HEK293 (cell line): ENCODE measurements at regions not wholly inside any gene's neighbourhood (a gene's known extent, or its start where the extent isn't known, plus 50 kb on each side); places are given as distances from the start of the nearest gene placed in this dataset.

Experiments
- CTCF ChIA-PET: fragments of 350-600 bp; formaldehyde crosslinking; extraction: SDS; loops from one replicate; lab custom pipeline; 2021; ENCODE audit warnings: antibody characterized with exemption; lab: Yijun Ruan, JAX
- POLR2A ChIA-PET: fragments of 300-600 bp; formaldehyde crosslinking; extraction: SDS; loops from one replicate; lab custom pipeline; 2020; ENCODE audit warnings: antibody characterized with exemption, inconsistent platforms; lab: Yijun Ruan, JAX
- H3K27ac ChIP-seq: fragments of 200-500 bp; sonication (Bioruptor generic); 2 replicates; pipeline ENCODE4 v1.5.1; 2014; ENCODE audit warnings: low read depth, low read length, control low read depth, inconsistent platforms; ENCODE audit errors: extremely low read depth
- H3K36me3 ChIP-seq, 2 experiments: fragments of 200-500 bp in 1 of 2; sonication (Bioruptor generic) in 1 of 2; 1 replicate in 1 of 2; 2 replicates in 1 of 2; pipeline ENCODE4 v1.5.1; 2014 to 2017; ENCODE audit warnings: inconsistent platforms in 2 of 2, low read length in 2 of 2; ENCODE audit not compliant: control insufficient read depth in 2 of 2, insufficient read depth in 1 of 2
- H3K4me1 ChIP-seq: fragments of 200-500 bp; sonication (Bioruptor generic); 2 replicates; pipeline ENCODE4 v1.5.1; 2014; ENCODE audit warnings: mild to moderate bottlenecking, low read length, inconsistent platforms; ENCODE audit not compliant: control insufficient read depth, insufficient read depth
- H3K4me3 ChIP-seq: 2 replicates; pipeline ENCODE4 v1.5.1; 2011; ENCODE audit warnings: low read depth, mild to moderate bottlenecking, control low read depth, low read length, moderate library complexity
- H3K9me3 ChIP-seq: fragments of 200-500 bp; sonication (Bioruptor generic); 2 replicates; pipeline ENCODE4 v1.5.1; 2014; ENCODE audit warnings: low read depth, low read length, inconsistent platforms; ENCODE audit not compliant: control insufficient read depth, insufficient read depth
- ELK4 ChIP-seq: IDR thresholded peaks from 2 replicates; pipeline ENCODE4 v1.6.1; 2011; ENCODE audit warnings: mild to moderate bottlenecking, low read depth, low read length, borderline replicate concordance
- HOXC10 ChIP-seq: sonication (generic); formaldehyde crosslinking; IDR thresholded peaks from 2 replicates; pipeline ENCODE4 v1.8.1; 2023; ENCODE audit warnings: mild to moderate bottlenecking, missing genetic modification reagents
- KLF1 ChIP-seq: fragments of 450-650 bp; formaldehyde crosslinking; IDR thresholded peaks from 2 replicates; pipeline ENCODE4 v1.5.1; 2016; ENCODE audit warnings: missing biosample characterization, missing genetic modification characterization
- KLF10 ChIP-seq: fragments of 450-650 bp; IDR thresholded peaks from 2 replicates; pipeline ENCODE4 v1.5.1; 2018; ENCODE audit warnings: missing biosample characterization, mild to moderate bottlenecking, missing genetic modification characterization
- OSR2 ChIP-seq: fragments of 450-650 bp; formaldehyde crosslinking; IDR thresholded peaks from 2 replicates; pipeline ENCODE4 v1.5.1; 2016; ENCODE audit warnings: missing biosample characterization, missing genetic modification characterization
- SCRT1 ChIP-seq: fragments of 450-650 bp; formaldehyde crosslinking; IDR thresholded peaks from 2 replicates; pipeline ENCODE4 v1.5.1; 2016; ENCODE audit warnings: missing biosample characterization, missing genetic modification characterization, borderline replicate concordance
- ZBTB11 ChIP-seq: fragments of 450-650 bp; formaldehyde crosslinking; conservative IDR thresholded peaks from 2 replicates; pipeline ENCODE4 v1.5.1; 2016; ENCODE audit warnings: low read depth, missing biosample characterization, missing genetic modification characterization
- ZBTB20 ChIP-seq: fragments of 450-650 bp; formaldehyde crosslinking; IDR thresholded peaks from 2 replicates; pipeline ENCODE4 v1.5.1; 2016; ENCODE audit warnings: missing biosample characterization, missing genetic modification characterization
- ZNF324 ChIP-seq: fragments of 450-650 bp; formaldehyde crosslinking; IDR thresholded peaks from 2 replicates; pipeline ENCODE4 v1.5.1; 2016; ENCODE audit warnings: missing biosample characterization, missing genetic modification characterization
- ZNF473 ChIP-seq: fragments of 450-650 bp; formaldehyde crosslinking; IDR thresholded peaks from 2 replicates; pipeline ENCODE4 v1.5.1; 2017; ENCODE audit warnings: missing biosample characterization, missing genetic modification characterization
- ZNF513 ChIP-seq: fragments of 450-650 bp; IDR thresholded peaks from 2 replicates; pipeline ENCODE4 v1.5.1; 2018; ENCODE audit warnings: missing biosample characterization, missing genetic modification characterization
- ZNF530 ChIP-seq: fragments of 450-650 bp; formaldehyde crosslinking; IDR thresholded peaks from 2 replicates; pipeline ENCODE4 v1.5.1; 2016; ENCODE audit warnings: low read depth, missing biosample characterization, missing genetic modification characterization
- ZNF639 ChIP-seq: fragments of 450-650 bp; formaldehyde crosslinking; IDR thresholded peaks from 2 replicates; pipeline ENCODE4 v1.5.1; 2016; ENCODE audit warnings: missing biosample characterization, missing genetic modification characterization
- ZNF76 ChIP-seq: fragments of 450-650 bp; formaldehyde crosslinking; IDR thresholded peaks from 2 replicates; pipeline ENCODE4; 2016; ENCODE audit warnings: low read depth, missing biosample characterization, missing genetic modification characterization, borderline replicate concordance
- TF ChIP-seq, protein P1 (sequence below): fragments of 450-650 bp; formaldehyde crosslinking; IDR thresholded peaks from 2 replicates; pipeline ENCODE4 v1.5.1; 2016; ENCODE audit warnings: missing biosample characterization, missing genetic modification characterization
- TF ChIP-seq, protein P2 (sequence below): fragments of 450-650 bp; formaldehyde crosslinking; conservative IDR thresholded peaks from 2 replicates; pipeline ENCODE4 v1.5.1; 2016; ENCODE audit warnings: low read depth, missing biosample characterization, missing genetic modification characterization
- TF ChIP-seq, protein P3 (sequence below): fragments of 450-650 bp; formaldehyde crosslinking; IDR thresholded peaks from 2 replicates; pipeline ENCODE4 v1.5.1; 2017; ENCODE audit warnings: missing biosample characterization, mild to moderate bottlenecking, missing genetic modification characterization, moderate library complexity

DNA sequence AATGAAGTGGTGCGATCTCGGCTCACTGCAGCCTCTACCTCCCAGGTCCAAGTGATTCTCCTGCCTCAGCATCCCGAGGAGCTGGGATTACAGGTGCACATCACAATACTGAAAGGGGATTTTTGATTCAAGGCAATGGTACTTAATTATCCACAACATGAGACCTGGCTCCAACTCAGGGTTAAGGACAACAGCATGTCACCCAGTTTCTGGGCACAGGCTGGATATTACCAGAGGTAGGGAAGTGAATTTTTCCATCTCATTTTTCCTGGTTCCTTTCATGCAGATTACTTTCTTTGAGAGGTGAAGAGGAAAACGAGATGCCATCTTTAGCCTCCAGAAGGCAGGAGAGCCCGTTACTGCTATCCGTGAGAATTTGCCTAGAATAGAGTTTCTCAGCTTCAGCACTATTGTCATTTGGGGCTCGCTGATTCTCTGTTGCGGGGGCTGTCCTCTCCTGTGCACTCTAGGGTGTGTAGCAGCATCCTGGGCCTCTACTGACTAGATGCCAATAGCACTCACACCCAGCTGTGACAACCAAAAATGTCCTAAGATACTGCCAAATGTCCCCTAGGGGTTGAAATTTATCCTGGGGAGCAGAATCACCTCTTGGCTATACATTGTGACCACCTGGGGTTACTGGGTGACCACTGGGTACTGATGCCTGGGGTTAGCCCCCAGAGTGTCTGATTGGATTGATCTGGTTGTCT, 121.8 kb upstream of the NDP start (continued):
- TF ChIP-seq, protein P1, sequence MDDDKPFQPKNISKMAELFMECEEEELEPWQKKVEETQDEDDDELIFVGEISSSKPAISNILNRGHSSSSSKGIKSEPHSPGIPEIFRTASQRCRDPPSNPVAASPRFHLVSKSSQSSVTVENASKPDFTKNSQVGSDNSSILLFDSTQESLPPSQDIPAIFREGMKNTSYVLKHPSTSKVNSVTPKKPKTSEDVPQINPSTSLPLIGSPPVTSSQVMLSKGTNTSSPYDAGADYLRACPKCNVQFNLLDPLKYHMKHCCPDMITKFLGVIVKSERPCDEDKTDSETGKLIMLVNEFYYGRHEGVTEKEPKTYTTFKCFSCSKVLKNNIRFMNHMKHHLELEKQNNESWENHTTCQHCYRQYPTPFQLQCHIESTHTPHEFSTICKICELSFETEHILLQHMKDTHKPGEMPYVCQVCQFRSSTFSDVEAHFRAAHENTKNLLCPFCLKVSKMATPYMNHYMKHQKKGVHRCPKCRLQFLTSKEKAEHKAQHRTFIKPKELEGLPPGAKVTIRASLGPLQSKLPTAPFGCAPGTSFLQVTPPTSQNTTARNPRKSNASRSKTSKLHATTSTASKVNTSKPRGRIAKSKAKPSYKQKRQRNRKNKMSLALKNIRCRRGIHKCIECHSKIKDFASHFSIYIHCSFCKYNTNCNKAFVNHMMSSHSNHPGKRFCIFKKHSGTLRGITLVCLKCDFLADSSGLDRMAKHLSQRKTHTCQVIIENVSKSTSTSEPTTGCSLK (tag by site-specific recombination), result no peak
- TF ChIP-seq, protein P2, sequence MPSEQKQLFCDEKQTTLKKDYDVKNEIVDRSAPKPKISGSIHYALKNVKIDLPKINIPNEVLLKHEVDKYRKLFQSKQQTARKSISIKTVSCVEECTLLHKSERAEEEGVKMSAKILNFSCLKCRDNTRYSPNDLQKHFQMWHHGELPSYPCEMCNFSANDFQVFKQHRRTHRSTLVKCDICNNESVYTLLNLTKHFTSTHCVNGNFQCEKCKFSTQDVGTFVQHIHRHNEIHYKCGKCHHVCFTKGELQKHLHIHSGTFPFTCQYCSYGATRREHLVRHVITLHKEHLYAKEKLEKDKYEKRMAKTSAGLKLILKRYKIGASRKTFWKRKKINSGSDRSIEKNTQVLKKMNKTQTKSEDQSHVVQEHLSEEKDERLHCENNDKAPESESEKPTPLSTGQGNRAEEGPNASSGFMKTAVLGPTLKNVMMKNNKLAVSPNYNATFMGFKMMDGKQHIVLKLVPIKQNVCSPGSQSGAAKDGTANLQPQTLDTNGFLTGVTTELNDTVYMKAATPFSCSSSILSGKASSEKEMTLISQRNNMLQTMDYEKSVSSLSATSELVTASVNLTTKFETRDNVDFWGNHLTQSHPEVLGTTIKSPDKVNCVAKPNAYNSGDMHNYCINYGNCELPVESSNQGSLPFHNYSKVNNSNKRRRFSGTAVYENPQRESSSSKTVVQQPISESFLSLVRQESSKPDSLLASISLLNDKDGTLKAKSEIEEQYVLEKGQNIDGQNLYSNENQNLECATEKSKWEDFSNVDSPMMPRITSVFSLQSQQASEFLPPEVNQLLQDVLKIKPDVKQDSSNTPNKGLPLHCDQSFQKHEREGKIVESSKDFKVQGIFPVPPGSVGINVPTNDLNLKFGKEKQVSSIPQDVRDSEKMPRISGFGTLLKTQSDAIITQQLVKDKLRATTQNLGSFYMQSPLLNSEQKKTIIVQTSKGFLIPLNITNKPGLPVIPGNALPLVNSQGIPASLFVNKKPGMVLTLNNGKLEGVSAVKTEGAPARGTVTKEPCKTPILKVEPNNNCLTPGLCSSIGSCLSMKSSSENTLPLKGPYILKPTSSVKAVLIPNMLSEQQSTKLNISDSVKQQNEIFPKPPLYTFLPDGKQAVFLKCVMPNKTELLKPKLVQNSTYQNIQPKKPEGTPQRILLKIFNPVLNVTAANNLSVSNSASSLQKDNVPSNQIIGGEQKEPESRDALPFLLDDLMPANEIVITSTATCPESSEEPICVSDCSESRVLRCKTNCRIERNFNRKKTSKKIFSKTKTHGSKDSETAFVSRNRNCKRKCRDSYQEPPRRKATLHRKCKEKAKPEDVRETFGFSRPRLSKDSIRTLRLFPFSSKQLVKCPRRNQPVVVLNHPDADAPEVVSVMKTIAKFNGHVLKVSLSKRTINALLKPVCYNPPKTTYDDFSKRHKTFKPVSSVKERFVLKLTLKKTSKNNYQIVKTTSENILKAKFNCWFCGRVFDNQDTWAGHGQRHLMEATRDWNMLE (tag by site-specific recombination), result no peak
- TF ChIP-seq HOXC10 (CRISPR knock-in tag), result no peak

- H3K9me3 ChIP-seq, result no peaks in the 10 kb centered on the region
- no peak overlapping the region for H3K4me3 ChIP-seq
- no peaks in the 10 kb centered on the region for H3K36me3 ChIP-seq
- H3K4me1 ChIP-seq, result no peaks in the 10 kb centered on the region
- CTCF ChIA-PET, result no interaction called here
- H3K27ac ChIP-seq, result no peak overlapping the region
- POLR2A ChIA-PET, result no interaction called here
- TF ChIP-seq ZBTB20 (tag by site-specific recombination) (no peak), ZNF324 (tag by site-specific recombination) (no peak), OSR2 (tag by site-specific recombination) (no peak), ZNF76 (tag by site-specific recombination) (no peak), ZNF639 (tag by site-specific recombination) (no peak), ZNF513 (tag by site-specific recombination) (no peak), KLF1 (tag by site-specific recombination) (no peak), KLF10 (no peak), SCRT1 (tag by site-specific recombination) (no peak), ELK4 (no peak), ZBTB11 (tag by site-specific recombination) (no peak), ZNF530 (tag by site-specific recombination) (no peak), ZNF473 (tag by site-specific recombination) (no peak)
- TF ChIP-seq, protein P3, sequence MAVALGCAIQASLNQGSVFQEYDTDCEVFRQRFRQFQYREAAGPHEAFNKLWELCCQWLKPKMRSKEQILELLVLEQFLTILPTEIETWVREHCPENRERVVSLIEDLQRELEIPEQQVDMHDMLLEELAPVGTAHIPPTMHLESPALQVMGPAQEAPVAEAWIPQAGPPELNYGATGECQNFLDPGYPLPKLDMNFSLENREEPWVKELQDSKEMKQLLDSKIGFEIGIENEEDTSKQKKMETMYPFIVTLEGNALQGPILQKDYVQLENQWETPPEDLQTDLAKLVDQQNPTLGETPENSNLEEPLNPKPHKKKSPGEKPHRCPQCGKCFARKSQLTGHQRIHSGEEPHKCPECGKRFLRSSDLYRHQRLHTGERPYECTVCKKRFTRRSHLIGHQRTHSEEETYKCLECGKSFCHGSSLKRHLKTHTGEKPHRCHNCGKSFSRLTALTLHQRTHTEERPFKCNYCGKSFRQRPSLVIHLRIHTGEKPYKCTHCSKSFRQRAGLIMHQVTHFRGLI (tag by site-specific recombination), result no peak
These were observed 120.2 kb upstream of the NDP start for GRCh38 chrX:44093431-44093830.
